ACC112 (cell line): ENCODE measurements at regions not wholly inside any gene's neighbourhood (a gene's known extent, or its start where the extent isn't known, plus 50 kb on each side); places are given as distances from the start of the nearest gene placed in this dataset.

Source experiments
- H2AFZ ChIP-seq: fragments of 200-600 bp; sonication (generic); one replicate; pipeline ENCODE4 v1.6.0; 2017; ENCODE audit warnings: antibody characterized with exemption, low read length; ENCODE audit not compliant: unreplicated experiment
- H3K27ac ChIP-seq: fragments of 200-600 bp; sonication (generic); 2 replicates; pipeline ENCODE4 v1.5.1; 2014; ENCODE audit warnings: low read depth, mild to moderate bottlenecking, antibody characterized with exemption, low read length, moderate library complexity
- H3K27me3 ChIP-seq: fragments of 200-600 bp; sonication (generic); 2 replicates; pipeline ENCODE4 v1.6.1; 2014; ENCODE audit warnings: mild to moderate bottlenecking, antibody characterized with exemption, low read length, moderate library complexity, mixed read lengths; ENCODE audit not compliant: insufficient read depth
- H3K36me3 ChIP-seq: fragments of 200-600 bp; sonication (generic); 2 replicates; pipeline ENCODE4 v1.6.1; 2016; ENCODE audit warnings: mild to moderate bottlenecking, antibody characterized with exemption, low read length, moderate library complexity, mixed read lengths; ENCODE audit not compliant: insufficient read depth
- H3K4me1 ChIP-seq: fragments of 200-600 bp; sonication (generic); one replicate; pipeline ENCODE4 v1.6.1; 2016; ENCODE audit warnings: low read length, mixed read lengths; ENCODE audit not compliant: insufficient read depth, unreplicated experiment, control insufficient read depth
- H3K4me3 ChIP-seq: fragments of 200-600 bp; sonication (generic); 2 replicates; pipeline ENCODE4 v1.5.1; 2014; ENCODE audit warnings: mild to moderate bottlenecking, low read depth, low read length
- H3K79me2 ChIP-seq: fragments of 200-600 bp; sonication (generic); one replicate; pipeline ENCODE4 v1.6.0; 2016; ENCODE audit warnings: low read length; ENCODE audit not compliant: control insufficient read depth, unreplicated experiment, insufficient read depth

DNA sequence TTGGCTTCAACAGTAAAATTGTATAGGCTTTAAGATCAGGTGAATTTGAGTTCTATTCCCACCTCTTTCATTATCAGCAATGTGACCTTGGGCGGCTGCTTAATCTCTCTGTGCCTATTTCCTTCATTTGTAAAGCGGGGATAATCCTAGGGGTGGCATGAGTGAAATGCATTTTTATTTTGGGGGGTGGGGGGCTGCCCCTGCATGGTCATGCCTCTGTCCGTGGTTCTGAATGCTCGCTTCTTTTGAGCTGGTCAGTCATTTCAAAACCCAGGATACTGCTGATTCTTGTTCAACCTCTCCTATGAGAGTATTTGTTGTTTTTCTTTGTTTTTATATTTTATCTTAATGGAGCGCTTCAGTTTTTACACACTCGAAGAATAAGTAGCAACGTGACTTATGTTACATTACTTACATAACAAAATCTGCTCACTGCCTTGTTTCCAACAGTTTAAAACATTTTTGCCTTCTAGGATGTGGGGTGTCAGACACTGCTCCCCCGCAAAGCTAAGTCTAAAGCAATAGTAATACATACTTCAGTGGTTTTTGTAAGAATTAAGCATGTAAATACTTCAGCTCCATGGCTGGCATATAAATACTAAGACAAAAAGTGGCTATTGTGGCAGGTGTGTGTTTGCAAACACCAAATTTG lies 152.6 kb upstream of the PELI1 start:
- Histone ChIP-seq H3K27ac (no peak overlapping the region), H3K79me2 (no peaks in the 10 kb centered on the region), H3K4me3 (no peak overlapping the region), H3K27me3 (peaks cover 56% of the 10 kb centered on the region), H2AFZ (no peak overlapping the region), H3K4me1 (peaks cover under 1% of the 10 kb centered on the region), H3K36me3 (no peaks in the 10 kb centered on the region)

DNA sequence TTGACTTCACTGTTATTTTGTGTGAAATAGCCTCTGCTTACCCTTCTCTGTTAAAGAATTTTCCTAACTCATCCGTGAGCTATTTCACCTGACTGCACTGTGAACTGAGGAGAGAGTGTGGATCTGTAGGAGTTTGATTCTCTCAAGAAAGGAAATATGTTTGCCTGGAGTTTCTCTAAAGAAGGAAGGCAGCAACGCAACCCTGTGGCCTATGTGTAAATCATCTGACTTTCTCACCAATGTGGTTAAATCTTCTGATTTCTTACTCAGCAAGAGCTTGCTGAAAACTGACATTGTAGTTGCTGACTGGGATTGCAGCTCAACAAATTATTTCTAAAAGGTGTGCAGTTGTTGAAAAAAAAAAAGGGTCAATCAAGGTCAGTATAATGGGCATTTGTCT lies 153.9 kb upstream of the PELI1 start:
- H3K27me3 ChIP-seq = peaks cover 56% of the 10 kb centered on the region
- no peak overlapping the region for H2AFZ ChIP-seq
- H3K27ac ChIP-seq = no peak overlapping the region
- H3K4me1 ChIP-seq = no peaks in the 10 kb centered on the region
- no peaks in the 10 kb centered on the region for H3K36me3 ChIP-seq
- no peak overlapping the region for H3K4me3 ChIP-seq
- no peaks in the 10 kb centered on the region for H3K79me2 ChIP-seq

DNA sequence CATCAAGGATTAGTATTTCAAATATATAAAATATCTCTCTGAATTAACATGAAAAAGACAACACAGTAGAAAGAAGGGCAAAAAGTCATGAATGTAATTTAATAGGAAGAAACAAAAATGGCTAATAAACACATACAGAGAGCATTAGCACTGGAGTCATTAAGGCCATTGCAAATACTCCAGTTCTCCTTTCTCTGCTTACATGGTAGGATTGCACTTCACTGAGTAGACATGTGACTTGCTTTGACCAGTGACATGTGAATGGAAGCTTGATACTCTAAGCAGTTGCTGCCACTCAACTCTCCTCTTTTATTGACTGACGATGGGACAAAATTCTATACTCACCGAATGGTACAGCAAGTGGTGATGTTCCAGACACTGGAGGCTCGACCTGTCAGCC lies 153.9 kb upstream of the LGALSL start:
- H3K27ac ChIP-seq = no peak overlapping the region
- H3K36me3 ChIP-seq = no peaks in the 10 kb centered on the region
- H3K27me3 ChIP-seq = peaks cover 45% of the 10 kb centered on the region
- H3K4me1 ChIP-seq = no peaks in the 10 kb centered on the region
- H3K4me3 ChIP-seq = no peak overlapping the region
- H3K79me2 ChIP-seq = no peaks in the 10 kb centered on the region
- no peak overlapping the region for H2AFZ ChIP-seq

DNA sequence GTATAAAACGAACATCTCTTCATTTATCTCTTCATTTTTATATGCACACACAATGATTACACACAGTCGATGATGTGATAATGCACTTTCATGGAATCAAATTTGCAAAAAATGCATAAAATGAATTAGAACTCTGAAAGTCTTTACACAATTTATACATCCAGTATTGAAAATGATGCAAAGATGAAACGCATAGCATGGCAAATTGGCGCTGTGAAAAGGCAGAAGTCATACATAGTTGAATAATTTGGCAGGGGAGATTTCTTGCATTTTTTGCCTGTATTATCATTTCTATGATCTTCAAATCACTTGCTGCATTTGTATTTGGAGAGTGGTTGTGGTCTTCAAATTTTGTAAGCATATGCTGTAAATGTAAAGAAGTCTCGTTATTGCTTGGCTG lies 150.7 kb upstream of the LGALSL start:
- Histone ChIP-seq H3K79me2 (no peaks in the 10 kb centered on the region), H3K36me3 (no peaks in the 10 kb centered on the region), H2AFZ (no peak overlapping the region), H3K4me1 (no peaks in the 10 kb centered on the region), H3K27ac (no peak overlapping the region), H3K27me3 (peaks cover 19% of the 10 kb centered on the region), H3K4me3 (no peak overlapping the region)

DNA sequence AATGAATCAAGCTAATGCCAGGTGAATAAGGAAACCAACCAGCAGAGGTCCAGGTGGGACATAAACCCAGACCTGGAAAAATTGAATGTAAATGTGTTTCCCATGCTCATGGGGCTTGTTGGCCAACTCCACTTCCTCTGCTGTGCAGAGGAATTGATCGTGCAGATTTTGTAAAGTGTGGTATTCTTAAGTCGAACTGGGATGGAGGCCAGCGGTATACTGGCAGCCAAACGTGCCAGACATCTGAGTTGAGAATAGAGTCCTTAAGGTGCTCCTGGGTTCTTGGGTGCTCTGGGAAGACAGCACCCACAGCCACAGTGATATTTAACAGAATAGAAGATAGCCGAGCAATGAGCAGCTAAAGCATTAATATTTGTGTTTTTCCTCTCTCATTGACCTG lies 146.5 kb upstream of the LGALSL start:
- no peaks in the 10 kb centered on the region for H3K36me3 ChIP-seq
- no peak overlapping the region for H2AFZ ChIP-seq
- H3K27me3 ChIP-seq = 0 out of 2 replicates have a peak, but pooled peaks cover 4% of the 10 kb centered on the region
- H3K27ac ChIP-seq = no peak overlapping the region
- no peak overlapping the region for H3K4me3 ChIP-seq
- no peaks in the 10 kb centered on the region for H3K79me2 ChIP-seq
- H3K4me1 ChIP-seq = peaks cover 10% of the 10 kb centered on the region

DNA sequence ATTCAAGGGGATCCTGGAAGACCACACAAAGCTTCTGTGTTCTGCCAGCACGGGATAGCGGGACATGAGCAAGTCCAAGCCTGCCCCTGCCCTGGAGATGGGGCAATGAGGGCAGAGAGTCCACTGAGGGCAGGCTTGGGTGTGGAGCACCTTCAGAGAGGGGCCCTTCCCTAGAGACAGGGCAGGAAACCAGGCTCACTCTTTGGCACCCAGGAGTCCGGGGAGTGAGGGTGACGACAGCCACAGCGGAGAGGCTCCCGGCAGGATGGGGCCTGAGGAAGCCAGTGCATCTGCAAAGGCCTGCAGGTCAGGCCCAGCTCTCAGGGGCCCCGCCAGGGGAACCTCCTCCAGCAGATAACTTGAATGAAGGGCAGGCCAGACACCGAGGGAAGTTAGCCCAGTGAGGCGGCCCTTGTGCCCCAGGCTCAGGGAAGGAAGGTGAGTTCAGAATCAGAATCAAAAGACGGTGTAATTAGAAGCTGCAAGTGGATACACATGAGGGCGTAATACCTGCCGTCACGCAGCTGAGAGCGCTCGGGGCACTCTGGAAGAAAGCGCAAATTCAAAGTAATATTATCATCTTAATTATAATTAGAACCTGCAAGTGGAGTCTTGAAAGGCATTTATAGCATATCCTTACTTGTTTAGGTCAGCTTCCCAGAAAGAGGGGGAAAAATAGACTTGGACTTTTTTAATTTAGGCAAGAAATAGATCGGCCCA lies 142.6 kb upstream of the LGALSL start:
- H3K4me1 ChIP-seq = peaks cover 15% of the 10 kb centered on the region
- peaks cover 19% of the 10 kb centered on the region for H3K27me3 ChIP-seq
- H3K79me2 ChIP-seq = no peaks in the 10 kb centered on the region
- no peaks in the 10 kb centered on the region for H3K36me3 ChIP-seq
- H3K27ac ChIP-seq = peak overlapping the region; percentile 62
- H3K4me3 ChIP-seq = peak overlapping the region; percentile 27; the same call in 1 of the 2 replicates
- H2AFZ ChIP-seq = peak overlapping the region; percentile 56

DNA sequence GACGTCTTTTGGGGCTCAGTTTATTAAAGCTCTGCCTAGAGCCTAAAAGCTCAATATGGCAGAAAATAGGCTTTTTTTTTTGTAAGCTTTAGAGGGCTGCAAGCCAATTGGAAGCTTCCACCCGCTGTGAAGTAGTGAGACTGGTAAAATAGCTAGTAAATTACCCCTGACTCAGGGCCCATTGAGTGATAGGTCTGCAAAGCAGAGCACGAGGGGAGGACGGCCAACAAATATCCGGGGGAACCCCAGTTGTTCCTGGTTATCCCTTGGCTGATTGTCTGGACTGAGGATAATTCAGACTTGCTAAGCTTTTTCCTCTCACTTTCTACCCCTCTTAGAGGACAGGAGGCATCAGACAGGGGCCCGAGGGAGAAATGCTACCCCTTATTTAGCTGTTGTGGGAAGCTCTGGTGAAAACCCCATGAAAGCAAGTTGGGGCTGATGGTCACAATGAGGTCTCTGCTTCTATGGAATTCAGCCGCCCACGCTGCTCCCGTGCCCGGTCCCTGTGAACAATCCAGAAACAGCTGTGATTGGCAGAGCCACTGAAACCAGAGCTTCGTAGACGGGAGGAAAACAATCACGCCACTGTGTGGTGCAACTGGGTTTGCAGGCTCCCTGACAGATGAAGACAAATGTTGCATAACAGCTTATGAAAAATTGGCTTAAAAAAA lies 141.9 kb upstream of the LGALSL start:
- Histone ChIP-seq H3K4me3 (peak overlapping the region; percentile 27), H3K4me1 (peaks cover 15% of the 10 kb centered on the region), H3K27me3 (peaks cover 22% of the 10 kb centered on the region), H3K27ac (peak overlapping the region; percentile 62), H3K36me3 (no peaks in the 10 kb centered on the region), H3K79me2 (no peaks in the 10 kb centered on the region), H2AFZ (peak overlapping the region; percentile 56)

DNA sequence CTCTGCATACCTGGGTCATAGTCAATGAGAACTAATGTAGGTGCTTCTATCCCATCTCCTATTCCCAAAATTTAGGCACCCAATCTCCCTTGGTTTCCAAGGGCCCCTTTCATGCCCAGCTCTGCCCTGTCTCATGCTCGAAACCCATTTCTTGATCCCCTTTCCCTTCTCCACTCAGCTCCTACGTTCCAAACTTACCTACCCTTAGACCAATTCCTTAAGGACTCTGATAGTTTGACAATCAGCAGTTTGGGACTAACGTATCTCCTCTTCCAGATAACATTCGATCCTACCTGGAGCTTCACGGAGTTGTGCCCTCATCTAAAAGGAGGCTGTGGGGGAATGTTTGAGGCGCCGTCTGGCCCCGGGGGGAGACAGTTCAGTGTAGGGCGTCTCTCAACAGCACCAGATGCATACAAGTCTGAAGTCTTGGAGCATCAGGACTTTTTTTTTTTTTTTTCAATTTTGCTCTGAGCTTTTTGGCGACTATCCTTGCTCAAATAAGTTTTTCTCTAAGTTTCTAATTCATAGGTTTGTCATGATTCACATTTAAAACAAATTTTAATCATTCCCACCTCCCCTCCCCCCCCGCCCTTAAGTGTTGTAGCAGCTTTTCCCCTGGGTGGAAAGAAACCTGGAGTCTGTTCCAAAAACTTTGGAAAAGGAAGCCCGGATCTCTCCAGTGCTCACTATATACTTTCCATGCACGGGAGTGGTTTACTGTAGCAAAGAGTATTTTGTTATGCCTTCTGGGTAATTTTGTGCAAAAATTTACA lies 141.2 kb upstream of the LGALSL start:
- Histone ChIP-seq H3K36me3 (no peaks in the 10 kb centered on the region), H3K79me2 (no peaks in the 10 kb centered on the region), H3K4me3 (0 out of 2 replicates have a peak overlapping the region, but pooled peaks have one; percentile 10), H3K4me1 (peaks cover 15% of the 10 kb centered on the region), H3K27ac (no peak overlapping the region), H3K27me3 (peaks cover 22% of the 10 kb centered on the region), H2AFZ (no peak overlapping the region)

DNA sequence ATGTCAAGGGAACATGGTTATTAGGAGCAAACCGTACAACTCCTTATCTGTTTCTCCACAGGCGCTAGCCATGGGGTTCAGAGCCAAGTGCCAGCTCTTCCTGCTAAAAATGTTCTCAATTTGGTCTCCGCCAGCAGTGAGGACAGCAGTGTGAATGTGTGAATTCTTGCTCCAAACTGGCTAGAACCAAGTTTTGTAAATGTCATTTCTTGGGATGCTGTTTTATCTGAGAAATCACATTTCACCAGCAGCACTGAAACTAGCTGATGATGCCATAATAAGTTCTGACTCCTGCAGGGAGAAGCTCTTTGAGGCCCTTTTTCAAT lies 140.6 kb upstream of the LGALSL start:
- Histone ChIP-seq H3K36me3 (no peaks in the 10 kb centered on the region), H3K4me3 (no peak overlapping the region), H3K4me1 (peaks cover 15% of the 10 kb centered on the region), H2AFZ (no peak overlapping the region), H3K27ac (no peak overlapping the region), H3K79me2 (no peaks in the 10 kb centered on the region), H3K27me3 (peaks cover 22% of the 10 kb centered on the region)

DNA sequence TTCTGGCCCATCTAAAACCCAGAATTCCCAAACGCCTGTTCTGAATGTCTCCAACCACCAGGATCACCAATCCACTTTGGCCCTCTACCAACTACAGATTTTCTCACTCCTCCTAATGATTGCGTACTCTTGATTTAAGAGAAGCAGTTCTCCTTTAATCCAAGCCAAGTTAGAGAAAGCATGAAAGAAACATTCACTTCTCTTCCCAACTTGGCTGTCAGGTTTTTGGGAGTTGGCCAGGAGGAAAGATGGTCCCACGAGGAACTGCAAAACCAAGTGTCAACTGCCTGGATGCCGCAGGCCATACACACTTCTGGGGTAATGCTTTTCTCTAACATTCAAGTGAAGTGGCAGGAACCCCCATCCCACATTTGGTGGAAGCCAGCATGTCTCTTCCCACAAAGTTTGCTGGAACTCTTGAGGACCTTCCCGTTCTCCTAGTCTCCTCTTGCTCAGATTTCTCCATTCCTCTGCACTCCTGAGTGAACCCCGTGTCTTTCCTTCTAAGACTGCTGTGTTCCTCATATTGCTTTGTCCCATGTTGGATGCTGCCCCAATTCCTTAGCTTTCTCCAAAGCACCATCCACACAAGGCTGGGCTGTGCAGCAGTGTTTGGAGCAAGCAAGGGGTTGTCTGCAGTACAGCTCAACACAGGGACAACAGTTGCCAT lies 138.5 kb upstream of the LGALSL start:
- Histone ChIP-seq H3K4me3 (no peak overlapping the region), H3K36me3 (no peaks in the 10 kb centered on the region), H3K79me2 (no peaks in the 10 kb centered on the region), H3K27ac (no peak overlapping the region), H3K4me1 (peaks cover 15% of the 10 kb centered on the region), H3K27me3 (peaks cover 41% of the 10 kb centered on the region), H2AFZ (no peak overlapping the region)
